ENCODE measurements at regions not wholly inside any gene's neighbourhood (a gene's known extent, or its start where the extent isn't known, plus 50 kb on each side); places are given as distances from the start of the nearest gene placed in this dataset.
"Not testable (repeated sequence)": the region's sequence is repeated elsewhere in the genome, so short reads cannot be mapped to it uniquely, and the experiment has no call there.

GRCh38 chr1:14429577-14429976 lies 168.9 kb upstream of the KAZN start:
- H3K4me3 Mint-ChIP-seq, result no peak overlapping the region
- DNase-seq (ENCODE audit: low spot score), result no peak
- no peaks in the 10 kb centered on the region for H3K36me3 Mint-ChIP-seq
- no peak for ATAC-seq
- H3K9me3 Mint-ChIP-seq, result peaks cover 9% of the 10 kb centered on the region
- ChIA-PET POLR2A (no interaction called here), CTCF (no interaction called here)
- peaks cover 22% of the 10 kb centered on the region for H3K27me3 Mint-ChIP-seq (ENCODE audit: low read depth)
- no peak overlapping the region for H3K27ac Mint-ChIP-seq
- no peaks in the 10 kb centered on the region for H3K4me1 Mint-ChIP-seq
- TF ChIP-seq ZNF138 (CRISPR knock-in tag; conservative IDR thresholded peaks at IDR 0.05), result no peak
- no peak for TF ChIP-seq ZNF512 (CRISPR knock-in tag; IDR thresholded peaks at IDR 0.05; ENCODE audit: borderline replicate concordance)
- TF ChIP-seq PREB (CRISPR knock-in tag; IDR thresholded peaks at IDR 0.05; ENCODE audit: borderline replicate concordance), result no peak
- TF ChIP-seq ZNF532 (CRISPR knock-in tag; IDR thresholded peaks at IDR 0.05; ENCODE audit: borderline replicate concordance), result no peak
- TF ChIP-seq STAT6 (CRISPR knock-in tag; conservative IDR thresholded peaks at IDR 0.05; ENCODE audit: low read depth), result no peak
- no peak for TF ChIP-seq NFATC4 (CRISPR knock-in tag; IDR thresholded peaks at IDR 0.05)
- no peak for TF ChIP-seq ZNF281 (CRISPR knock-in tag; IDR thresholded peaks at IDR 0.05)
- TF ChIP-seq JUN (CRISPR knock-in tag; IDR thresholded peaks at IDR 0.05), result no peak
- TF ChIP-seq CREB1 (CRISPR knock-in tag; IDR thresholded peaks at IDR 0.05), result no peak
- no peak for TF ChIP-seq ATF6 (CRISPR knock-in tag; IDR thresholded peaks at IDR 0.05)
- no peak for TF ChIP-seq CDX4 (CRISPR knock-in tag; IDR thresholded peaks at IDR 0.05; ENCODE audit: borderline replicate concordance)

- CTCF ChIA-PET; H3K27ac Mint-ChIP-seq; POLR2A ChIA-PET; H3K9me3 Mint-ChIP-seq; H3K4me1 Mint-ChIP-seq; ATAC-seq; H3K4me3 Mint-ChIP-seq; H3K36me3 Mint-ChIP-seq; DNase-seq (ENCODE audit: low spot score): not testable (repeated sequence)
- H3K27me3 Mint-ChIP-seq (ENCODE audit: low read depth), result peaks cover 22% of the 10 kb centered on the region
Observed at GRCh38 chr1:14432728-14433127, 165.8 kb upstream of the KAZN start.
